OCI-LY1 (cell line): ENCODE measurements at regions not wholly inside any gene's neighbourhood (a gene's known extent, or its start where the extent isn't known, plus 50 kb on each side); places are given as distances from the start of the nearest gene placed in this dataset.

Experiments used
- EZH2 ChIP-seq: fragments of 200-600 bp; sonication (generic), shearing (Covaris generic); IDR thresholded peaks from 2 replicates; pipeline ENCODE4 v1.8.0; 2017; ENCODE audit warnings: borderline replicate concordance, mixed run types, mild to moderate bottlenecking, antibody characterized with exemption, low read length, moderate library complexity, mixed read lengths
- TF ChIP-seq, protein P1 (sequence below): fragments of 200-600 bp; sonication (generic), shearing (Covaris generic); IDR thresholded peaks from 2 replicates; pipeline ENCODE4 v1.5.1; 2017; ENCODE audit warnings: mild to moderate bottlenecking, antibody characterized with exemption, low read length, moderate library complexity, mixed read lengths

- no peak for TF ChIP-seq EZH2
- TF ChIP-seq, protein P1, sequence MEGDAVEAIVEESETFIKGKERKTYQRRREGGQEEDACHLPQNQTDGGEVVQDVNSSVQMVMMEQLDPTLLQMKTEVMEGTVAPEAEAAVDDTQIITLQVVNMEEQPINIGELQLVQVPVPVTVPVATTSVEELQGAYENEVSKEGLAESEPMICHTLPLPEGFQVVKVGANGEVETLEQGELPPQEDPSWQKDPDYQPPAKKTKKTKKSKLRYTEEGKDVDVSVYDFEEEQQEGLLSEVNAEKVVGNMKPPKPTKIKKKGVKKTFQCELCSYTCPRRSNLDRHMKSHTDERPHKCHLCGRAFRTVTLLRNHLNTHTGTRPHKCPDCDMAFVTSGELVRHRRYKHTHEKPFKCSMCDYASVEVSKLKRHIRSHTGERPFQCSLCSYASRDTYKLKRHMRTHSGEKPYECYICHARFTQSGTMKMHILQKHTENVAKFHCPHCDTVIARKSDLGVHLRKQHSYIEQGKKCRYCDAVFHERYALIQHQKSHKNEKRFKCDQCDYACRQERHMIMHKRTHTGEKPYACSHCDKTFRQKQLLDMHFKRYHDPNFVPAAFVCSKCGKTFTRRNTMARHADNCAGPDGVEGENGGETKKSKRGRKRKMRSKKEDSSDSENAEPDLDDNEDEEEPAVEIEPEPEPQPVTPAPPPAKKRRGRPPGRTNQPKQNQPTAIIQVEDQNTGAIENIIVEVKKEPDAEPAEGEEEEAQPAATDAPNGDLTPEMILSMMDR = no peak
These were observed 189.5 kb upstream of the MIR17HG start for GRCh38 chr13:91158017-91158395.
